GM18909 (cell line): ENCODE measurements at regions not wholly inside any gene's neighbourhood (a gene's known extent, or its start where the extent isn't known, plus 50 kb on each side); places are given as distances from the start of the nearest gene placed in this dataset.
"Not testable (repeated sequence)": the region's sequence is repeated elsewhere in the genome, so short reads cannot be mapped to it uniquely, and the experiment has no call there.

Source experiments
- ATAC-seq: cut with Tn5 transposase; IDR thresholded peaks from one replicate; pipeline ENCODE4 v1.9.1; 2021; ENCODE audit warnings: mild to moderate bottlenecking; ENCODE audit not compliant: unreplicated experiment, poor library complexity

- ATAC-seq: not testable (repeated sequence)
These were observed 145.2 kb upstream of the C1QTNF3 start for GRCh38 chr5:34188001-34188822.

- not testable (repeated sequence) for ATAC-seq
These were observed 146.2 kb upstream of the C1QTNF3 start for GRCh38 chr5:34189246-34189645.

- ATAC-seq: not testable (repeated sequence)
These were observed 146.9 kb upstream of the C1QTNF3 start for GRCh38 chr5:34189752-34190411.

- ATAC-seq: not testable (repeated sequence)
These were observed 147.5 kb upstream of the C1QTNF3 start for GRCh38 chr5:34190466-34190865.

- not testable (repeated sequence) for ATAC-seq
These were observed 148.3 kb upstream of the C1QTNF3 start for GRCh38 chr5:34191279-34191744.

GRCh38 chr5:34192064-34192922 lies 149.3 kb upstream of the C1QTNF3 start:
- not testable (repeated sequence) for ATAC-seq

- ATAC-seq: not testable (repeated sequence)
These were observed 149.9 kb upstream of the C1QTNF3 start for GRCh38 chr5:34192923-34193262.

- not testable (repeated sequence) for ATAC-seq
These were observed 150.3 kb upstream of the C1QTNF3 start for GRCh38 chr5:34193297-34193696.

- not testable (repeated sequence) for ATAC-seq
These were observed 150.8 kb upstream of the C1QTNF3 start for GRCh38 chr5:34193804-34194203.

GRCh38 chr5:34196091-34196490 lies 153.1 kb upstream of the C1QTNF3 start:
- not testable (repeated sequence) for ATAC-seq

- not testable (repeated sequence) for ATAC-seq
These were observed 162.3 kb upstream of the C1QTNF3 start for GRCh38 chr5:34205347-34205746.

- ATAC-seq: not testable (repeated sequence)
These were observed 174.4 kb upstream of the C1QTNF3 start for GRCh38 chr5:34217386-34217785.

- ATAC-seq: not testable (repeated sequence)
These were observed 178.5 kb upstream of the C1QTNF3 start for GRCh38 chr5:34221329-34222073.

- not testable (repeated sequence) for ATAC-seq
These were observed 180.1 kb upstream of the C1QTNF3 start for GRCh38 chr5:34223158-34223557.

GRCh38 chr5:34230402-34230801 lies 187.4 kb upstream of the C1QTNF3 start:
- not testable (repeated sequence) for ATAC-seq

GRCh38 chr5:34243802-34244201 lies 200.8 kb upstream of the C1QTNF3 start:
- not testable (repeated sequence) for ATAC-seq

- ATAC-seq: not testable (repeated sequence)
These were observed 201.4 kb upstream of the C1QTNF3 start for GRCh38 chr5:34244281-34245031.

GRCh38 chr5:34245032-34245394 lies 202.0 kb upstream of the C1QTNF3 start:
- ATAC-seq: not testable (repeated sequence)

GRCh38 chr5:34245813-34246212 lies 202.8 kb upstream of the C1QTNF3 start:
- ATAC-seq: not testable (repeated sequence)
